ENCODE measurements at regions not wholly inside any gene's neighbourhood (a gene's known extent, or its start where the extent isn't known, plus 50 kb on each side); places are given as distances from the start of the nearest gene placed in this dataset.

DNA sequence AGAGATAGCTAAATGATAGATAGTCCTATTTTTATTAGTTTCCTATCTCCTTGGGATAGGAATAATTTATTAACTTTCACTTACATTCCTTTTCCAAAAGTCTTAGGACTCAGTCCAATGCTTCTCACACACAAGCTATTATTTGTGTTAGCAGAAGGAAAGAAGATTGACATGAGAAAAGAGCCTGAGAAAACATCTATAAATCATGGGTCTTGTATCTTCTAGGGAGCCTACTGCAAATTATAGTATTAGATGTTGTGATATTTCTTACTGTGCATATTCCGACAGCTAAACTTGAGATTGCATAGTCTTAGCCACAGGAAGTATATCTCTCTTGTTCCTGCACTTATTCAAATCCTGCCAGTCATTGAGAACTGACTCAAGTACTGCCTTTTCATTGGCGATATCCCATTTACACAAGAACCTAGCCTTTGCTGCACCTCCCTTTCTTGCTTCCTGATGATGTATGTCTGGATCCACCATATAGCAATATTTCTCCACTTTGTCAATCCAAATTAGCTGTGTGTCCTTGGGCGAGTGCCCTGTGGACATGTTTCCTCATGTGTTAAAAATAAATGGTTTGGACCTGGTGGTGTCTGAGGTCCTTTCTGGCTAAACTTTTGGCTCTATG, 245.1 kb upstream of the LMCD1 start:
- Histone ChIP-seq H3K27ac (ENCODE audit: low read depth, low read length) (no peak overlapping the region), H3K36me3 (ENCODE audit: insufficient read depth, low read length) (no peaks in the 10 kb centered on the region), H3K9me3 (ENCODE audit: low read length) (no peaks in the 10 kb centered on the region), H3K4me1 (ENCODE audit: insufficient read depth, low read length) (no peaks in the 10 kb centered on the region), H3K9ac (ENCODE audit: low read length) (no peak overlapping the region), H3K4me3 (ENCODE audit: low read depth in 1 of 2, low read length in 2 of 2) (no peak overlapping the region), H3K27me3 (ENCODE audit: control insufficient read depth in 1 of 2, insufficient read depth in 2 of 2, low read length in 2 of 2) (no peaks in the 10 kb centered on the region)

DNA sequence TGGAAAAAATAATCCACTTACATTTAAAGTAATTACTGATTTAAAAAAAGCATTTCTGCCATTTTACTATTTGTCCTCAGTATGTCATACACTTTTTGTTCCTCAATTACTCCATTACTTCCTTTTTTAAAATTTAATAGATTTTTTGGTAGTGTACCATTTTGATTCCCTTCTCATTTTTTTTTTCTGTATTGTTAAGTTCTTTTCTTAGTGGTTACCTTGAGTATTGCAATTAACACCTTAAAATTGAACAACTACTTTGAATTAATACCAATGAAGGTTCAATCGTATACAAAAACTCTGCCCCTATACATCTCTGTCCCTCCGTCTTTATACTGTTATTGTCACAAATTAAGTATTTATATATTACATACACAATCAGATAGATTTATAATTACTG, 240.6 kb upstream of the LMCD1 start:
- Histone ChIP-seq H3K4me3 (ENCODE audit: low read depth in 1 of 2, low read length in 2 of 2) (no peak overlapping the region), H3K9ac (ENCODE audit: low read length) (no peak overlapping the region), H3K4me1 (ENCODE audit: insufficient read depth, low read length) (no peaks in the 10 kb centered on the region), H3K27me3 (ENCODE audit: control insufficient read depth in 1 of 2, insufficient read depth in 2 of 2, low read length in 2 of 2) (no peaks in the 10 kb centered on the region), H3K36me3 (ENCODE audit: insufficient read depth, low read length) (no peaks in the 10 kb centered on the region), H3K9me3 (ENCODE audit: low read length) (no peaks in the 10 kb centered on the region), H3K27ac (ENCODE audit: low read depth, low read length) (no peak overlapping the region)

DNA sequence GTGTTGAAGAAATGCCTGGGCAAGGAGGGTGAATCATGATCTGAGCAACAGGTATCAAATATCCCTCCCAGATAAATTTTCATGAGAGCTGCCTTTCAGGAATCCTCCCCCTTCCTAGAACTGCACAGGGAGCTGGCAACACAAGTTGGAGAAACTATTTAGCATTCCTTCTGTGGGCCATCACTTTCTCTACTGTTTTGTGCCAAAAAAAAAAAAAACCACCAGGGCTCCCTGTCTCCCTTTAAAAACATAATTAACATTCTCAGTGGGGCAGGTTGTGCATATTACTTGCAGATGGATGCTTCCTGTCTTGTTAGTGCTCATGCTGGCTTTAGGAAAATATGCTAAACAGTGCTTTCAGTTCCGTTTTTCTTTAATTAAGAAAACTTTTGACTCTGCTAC, 234.9 kb upstream of the LMCD1 start:
- no peaks in the 10 kb centered on the region for H3K4me1 ChIP-seq (ENCODE audit: insufficient read depth, low read length)
- no peaks in the 10 kb centered on the region for H3K27me3 ChIP-seq (ENCODE audit: control insufficient read depth in 1 of 2, insufficient read depth in 2 of 2, low read length in 2 of 2)
- no peaks in the 10 kb centered on the region for H3K36me3 ChIP-seq (ENCODE audit: insufficient read depth, low read length)
- H3K27ac ChIP-seq (ENCODE audit: low read depth, low read length): no peak overlapping the region
- H3K9ac ChIP-seq (ENCODE audit: low read length): no peak overlapping the region
- no peak overlapping the region for H3K4me3 ChIP-seq (ENCODE audit: low read depth in 1 of 2, low read length in 2 of 2)
- H3K9me3 ChIP-seq (ENCODE audit: low read length): no peaks in the 10 kb centered on the region

DNA sequence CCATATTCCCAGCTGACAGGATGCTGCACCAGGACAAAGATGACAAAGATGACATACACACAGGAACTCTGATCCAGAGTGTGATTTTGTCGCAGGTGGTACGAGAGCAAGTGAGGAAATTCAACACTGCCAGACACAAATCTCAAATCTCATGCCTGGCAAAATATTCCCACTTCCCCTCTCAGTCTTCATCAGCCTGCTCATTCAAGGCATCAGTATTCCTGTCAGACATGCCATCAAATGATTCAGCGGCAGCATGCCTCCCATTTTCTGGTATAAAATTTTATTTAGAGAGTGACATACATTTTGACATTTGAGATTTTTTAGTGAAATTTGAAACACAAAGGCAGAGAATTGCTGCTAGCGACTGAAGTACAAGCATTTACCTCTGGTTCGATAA, 228.1 kb upstream of the LMCD1 start:
- H3K9ac ChIP-seq (ENCODE audit: low read length): no peak overlapping the region
- H3K36me3 ChIP-seq (ENCODE audit: insufficient read depth, low read length): no peaks in the 10 kb centered on the region
- peaks cover 5% of the 10 kb centered on the region for H3K9me3 ChIP-seq (ENCODE audit: low read length)
- no peaks in the 10 kb centered on the region for H3K27me3 ChIP-seq (ENCODE audit: control insufficient read depth in 1 of 2, insufficient read depth in 2 of 2, low read length in 2 of 2)
- H3K27ac ChIP-seq (ENCODE audit: low read depth, low read length): no peak overlapping the region
- H3K4me3 ChIP-seq (ENCODE audit: low read depth in 1 of 2, low read length in 2 of 2): no peak overlapping the region
- no peaks in the 10 kb centered on the region for H3K4me1 ChIP-seq (ENCODE audit: insufficient read depth, low read length)

DNA sequence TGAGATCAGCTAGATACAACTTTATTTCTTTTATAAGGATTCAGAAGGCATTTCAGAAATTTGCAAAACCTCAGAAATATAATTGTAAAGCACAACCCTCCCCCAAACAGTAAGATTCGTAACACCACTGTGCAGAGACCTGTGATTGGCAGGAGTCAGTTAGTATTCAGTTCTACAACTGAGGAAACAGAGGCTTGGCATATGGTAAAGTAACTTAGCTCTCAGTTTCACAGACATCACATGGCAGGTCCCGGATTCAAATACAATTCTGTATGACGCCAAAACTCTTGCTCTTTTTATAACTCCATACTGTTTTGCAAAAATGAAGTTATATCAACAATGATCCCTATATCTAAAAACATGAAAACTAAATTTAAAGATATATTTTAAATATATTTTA, 225.6 kb upstream of the LMCD1 start:
- no peaks in the 10 kb centered on the region for H3K27me3 ChIP-seq (ENCODE audit: control insufficient read depth in 1 of 2, insufficient read depth in 2 of 2, low read length in 2 of 2)
- H3K27ac ChIP-seq (ENCODE audit: low read depth, low read length): no peak overlapping the region
- no peaks in the 10 kb centered on the region for H3K36me3 ChIP-seq (ENCODE audit: insufficient read depth, low read length)
- H3K9me3 ChIP-seq (ENCODE audit: low read length): peaks cover 5% of the 10 kb centered on the region
- no peak overlapping the region for H3K9ac ChIP-seq (ENCODE audit: low read length)
- H3K4me1 ChIP-seq (ENCODE audit: insufficient read depth, low read length): no peaks in the 10 kb centered on the region
- H3K4me3 ChIP-seq (ENCODE audit: low read depth in 1 of 2, low read length in 2 of 2): no peak overlapping the region

DNA sequence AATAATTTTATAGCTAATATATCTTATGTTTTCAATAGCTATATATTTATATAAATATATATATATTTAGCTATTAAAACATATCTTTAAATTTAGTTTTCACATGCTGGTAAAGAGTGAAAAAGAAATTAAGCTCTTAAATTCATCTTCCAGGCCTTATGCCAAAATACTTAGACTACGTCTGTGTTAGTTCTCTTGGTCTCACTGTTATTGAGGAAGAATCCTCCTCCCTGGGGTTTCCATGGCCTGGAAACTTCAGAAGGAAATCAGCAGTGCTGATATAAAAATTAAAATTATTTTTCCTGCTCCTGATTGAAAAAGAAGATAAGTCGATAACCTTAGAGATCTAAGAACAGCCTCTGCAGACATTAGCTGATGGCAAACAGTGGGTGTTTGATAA, 225.1 kb upstream of the LMCD1 start:
- H3K27me3 ChIP-seq (ENCODE audit: control insufficient read depth in 1 of 2, insufficient read depth in 2 of 2, low read length in 2 of 2): no peaks in the 10 kb centered on the region
- H3K9me3 ChIP-seq (ENCODE audit: low read length): peaks cover 5% of the 10 kb centered on the region
- H3K4me1 ChIP-seq (ENCODE audit: insufficient read depth, low read length): no peaks in the 10 kb centered on the region
- H3K9ac ChIP-seq (ENCODE audit: low read length): no peak overlapping the region
- no peak overlapping the region for H3K4me3 ChIP-seq (ENCODE audit: low read depth in 1 of 2, low read length in 2 of 2)
- H3K27ac ChIP-seq (ENCODE audit: low read depth, low read length): no peak overlapping the region
- H3K36me3 ChIP-seq (ENCODE audit: insufficient read depth, low read length): no peaks in the 10 kb centered on the region

DNA sequence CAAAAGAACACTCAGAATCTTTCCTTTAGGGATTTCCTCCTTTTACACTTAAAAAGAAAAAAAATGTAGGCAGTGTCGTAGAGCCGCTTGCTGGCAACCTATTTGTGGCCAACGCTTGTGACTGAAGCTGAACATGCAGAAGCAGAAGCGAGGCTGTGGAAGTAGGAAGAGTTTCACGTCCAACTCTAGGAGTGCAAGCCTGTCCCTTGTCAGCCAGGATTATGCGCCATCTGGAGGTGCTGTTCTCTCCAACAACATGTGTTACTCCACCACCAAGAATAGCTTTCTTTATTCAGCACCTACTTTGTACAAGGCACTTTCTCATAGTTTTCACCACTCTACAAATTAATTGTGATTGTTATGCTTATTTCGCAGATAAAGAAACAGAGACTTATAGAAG, 223.2 kb upstream of the LMCD1 start:
- Histone ChIP-seq H3K9ac (ENCODE audit: low read length) (no peak overlapping the region), H3K27ac (ENCODE audit: low read depth, low read length) (no peak overlapping the region), H3K27me3 (ENCODE audit: control insufficient read depth in 1 of 2, insufficient read depth in 2 of 2, low read length in 2 of 2) (no peaks in the 10 kb centered on the region), H3K9me3 (ENCODE audit: low read length) (no peaks in the 10 kb centered on the region), H3K36me3 (ENCODE audit: insufficient read depth, low read length) (no peaks in the 10 kb centered on the region), H3K4me3 (ENCODE audit: low read depth in 1 of 2, low read length in 2 of 2) (no peak overlapping the region), H3K4me1 (ENCODE audit: insufficient read depth, low read length) (no peaks in the 10 kb centered on the region)

DNA sequence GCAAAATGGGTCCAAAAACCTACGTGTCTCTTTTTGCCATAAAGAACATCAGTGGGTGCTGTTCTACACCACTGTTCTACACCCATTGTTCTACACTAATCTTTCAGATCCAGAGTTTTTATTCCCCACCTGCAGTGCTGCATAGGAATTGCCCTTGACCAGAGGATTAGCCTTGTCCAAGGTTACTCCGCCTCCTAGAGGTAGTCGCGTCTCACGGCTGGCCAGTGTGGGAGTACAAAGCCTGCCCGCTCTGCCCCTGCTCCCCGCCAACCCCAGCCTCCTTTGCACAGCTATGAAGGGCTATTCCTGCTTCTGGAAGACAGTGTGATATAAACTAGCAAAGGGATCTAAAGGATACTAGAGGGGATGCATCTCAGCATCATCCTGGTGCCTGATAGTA, 222.1 kb upstream of the LMCD1 start:
- Histone ChIP-seq H3K9ac (ENCODE audit: low read length) (no peak overlapping the region), H3K4me3 (ENCODE audit: low read depth in 1 of 2, low read length in 2 of 2) (no peak overlapping the region), H3K36me3 (ENCODE audit: insufficient read depth, low read length) (no peaks in the 10 kb centered on the region), H3K27ac (ENCODE audit: low read depth, low read length) (no peak overlapping the region), H3K9me3 (ENCODE audit: low read length) (no peaks in the 10 kb centered on the region), H3K27me3 (ENCODE audit: control insufficient read depth in 1 of 2, insufficient read depth in 2 of 2, low read length in 2 of 2) (no peaks in the 10 kb centered on the region), H3K4me1 (ENCODE audit: insufficient read depth, low read length) (no peaks in the 10 kb centered on the region)

DNA sequence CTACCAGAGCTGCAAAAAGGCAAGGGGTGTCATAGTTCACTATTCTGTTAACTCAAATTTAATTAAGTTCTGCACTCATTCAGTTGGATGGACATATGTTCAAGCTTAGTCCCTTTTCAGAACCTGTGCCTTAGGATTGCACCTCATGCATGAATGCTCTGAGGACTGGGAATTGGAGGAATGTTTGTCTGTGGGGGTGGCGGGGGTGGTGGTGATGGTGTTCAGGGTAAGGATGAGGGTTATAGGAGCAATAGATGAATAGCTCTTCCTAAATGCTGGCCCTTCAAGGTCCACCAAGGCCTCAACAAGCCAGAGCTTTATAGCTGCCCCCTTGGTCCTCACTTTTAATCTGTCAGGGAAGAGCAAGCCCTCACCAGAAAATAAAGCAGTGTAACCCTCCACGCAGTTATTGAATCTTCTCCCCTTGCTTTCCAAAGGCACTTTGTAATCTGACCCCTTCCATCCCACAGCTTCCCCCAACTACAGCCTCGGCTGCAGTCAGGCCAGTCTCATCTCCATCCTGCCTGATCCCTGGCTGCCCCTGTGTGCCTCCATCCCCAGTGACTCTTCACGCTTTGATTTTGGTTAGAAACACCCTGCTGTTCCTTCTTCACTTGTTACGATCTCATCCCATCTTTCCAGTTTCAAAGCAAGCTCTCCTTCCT, 221.6 kb upstream of the LMCD1 start:
- H3K36me3 ChIP-seq (ENCODE audit: insufficient read depth, low read length): no peaks in the 10 kb centered on the region
- H3K4me3 ChIP-seq (ENCODE audit: low read depth in 1 of 2, low read length in 2 of 2): no peak overlapping the region
- H3K27ac ChIP-seq (ENCODE audit: low read depth, low read length): no peak overlapping the region
- H3K27me3 ChIP-seq (ENCODE audit: control insufficient read depth in 1 of 2, insufficient read depth in 2 of 2, low read length in 2 of 2): no peaks in the 10 kb centered on the region
- H3K9ac ChIP-seq (ENCODE audit: low read length): no peak overlapping the region
- no peaks in the 10 kb centered on the region for H3K9me3 ChIP-seq (ENCODE audit: low read length)
- no peaks in the 10 kb centered on the region for H3K4me1 ChIP-seq (ENCODE audit: insufficient read depth, low read length)

DNA sequence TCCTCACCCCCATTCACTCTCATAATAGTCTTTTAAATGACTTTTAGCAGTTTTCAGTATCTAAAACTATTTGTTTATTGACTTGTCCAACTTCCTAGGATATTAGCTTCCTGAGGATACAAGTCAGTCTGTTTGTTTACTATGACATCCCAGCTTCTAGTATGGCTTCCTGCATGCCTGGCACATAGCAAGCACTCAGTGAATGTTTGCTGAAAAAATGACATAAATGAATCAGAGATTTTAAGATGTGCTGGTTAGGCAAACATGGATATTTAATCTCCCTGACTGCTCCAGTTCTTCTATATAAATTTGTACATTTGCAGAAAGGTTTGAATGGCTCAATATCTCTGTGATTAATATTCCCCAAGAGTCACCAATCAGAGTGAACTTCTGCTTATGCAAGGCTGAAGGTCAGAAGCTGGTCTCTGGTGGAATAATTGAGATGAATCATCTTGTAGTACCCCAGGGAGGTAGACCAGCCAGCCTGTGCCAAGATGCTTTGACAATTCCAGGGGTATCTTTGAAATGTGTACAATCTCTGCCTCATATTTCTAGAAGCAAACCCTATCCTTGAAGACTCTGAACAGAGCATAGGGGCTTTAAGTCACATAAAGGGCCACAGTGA, 219.0 kb upstream of the LMCD1 start:
- Histone ChIP-seq H3K27ac (ENCODE audit: low read depth, low read length) (no peak overlapping the region), H3K9ac (ENCODE audit: low read length) (no peak overlapping the region), H3K9me3 (ENCODE audit: low read length) (no peaks in the 10 kb centered on the region), H3K27me3 (ENCODE audit: control insufficient read depth in 1 of 2, insufficient read depth in 2 of 2, low read length in 2 of 2) (no peaks in the 10 kb centered on the region), H3K4me1 (ENCODE audit: insufficient read depth, low read length) (no peaks in the 10 kb centered on the region), H3K4me3 (ENCODE audit: low read depth in 1 of 2, low read length in 2 of 2) (no peak overlapping the region), H3K36me3 (ENCODE audit: insufficient read depth, low read length) (no peaks in the 10 kb centered on the region)

DNA sequence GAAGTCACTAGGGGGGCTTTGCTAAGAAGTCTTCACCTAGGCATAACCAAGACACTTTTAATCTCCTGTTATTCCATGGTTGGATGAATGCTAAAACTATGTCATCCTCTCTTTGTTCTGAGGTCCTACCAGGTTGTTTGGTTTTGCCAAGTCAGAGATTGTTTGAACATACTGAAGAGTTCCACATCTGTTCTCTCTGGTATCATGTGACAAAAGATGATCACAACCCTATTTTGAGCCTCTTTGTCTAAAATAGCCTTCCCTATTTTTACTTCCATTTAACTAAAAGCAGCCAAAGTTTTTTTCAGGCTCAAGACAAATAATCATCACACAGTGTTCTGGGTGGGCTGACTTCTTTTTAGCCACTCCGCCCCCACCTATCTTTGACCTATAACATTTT, 218.4 kb upstream of the LMCD1 start:
- Histone ChIP-seq H3K27ac (ENCODE audit: low read depth, low read length) (no peak overlapping the region), H3K4me3 (ENCODE audit: low read depth in 1 of 2, low read length in 2 of 2) (no peak overlapping the region), H3K27me3 (ENCODE audit: control insufficient read depth in 1 of 2, insufficient read depth in 2 of 2, low read length in 2 of 2) (no peaks in the 10 kb centered on the region), H3K9ac (ENCODE audit: low read length) (no peak overlapping the region), H3K9me3 (ENCODE audit: low read length) (no peaks in the 10 kb centered on the region), H3K36me3 (ENCODE audit: insufficient read depth, low read length) (no peaks in the 10 kb centered on the region), H3K4me1 (ENCODE audit: insufficient read depth, low read length) (no peaks in the 10 kb centered on the region)

DNA sequence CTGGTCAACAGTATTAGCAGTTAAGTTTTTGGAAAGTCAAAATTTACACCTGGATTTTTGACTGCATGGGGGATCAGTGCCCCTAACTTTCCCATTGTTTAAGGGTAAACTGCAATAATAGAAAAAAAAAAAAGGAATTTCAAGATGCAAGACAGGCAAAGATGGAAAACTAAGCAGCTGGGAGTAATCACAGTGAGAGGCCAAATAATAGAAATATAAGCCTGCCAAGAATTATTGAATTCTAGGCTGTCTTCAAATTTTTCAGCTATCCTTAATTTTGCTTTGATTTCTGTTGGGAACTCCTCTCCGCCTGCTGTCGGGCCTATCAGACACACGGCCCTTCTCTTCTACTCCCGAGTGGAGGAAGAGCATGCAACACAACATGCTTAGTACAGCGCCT, 215.5 kb upstream of the LMCD1 start:
- Histone ChIP-seq H3K4me3 (ENCODE audit: low read depth in 1 of 2, low read length in 2 of 2) (no peak overlapping the region), H3K36me3 (ENCODE audit: insufficient read depth, low read length) (no peaks in the 10 kb centered on the region), H3K9me3 (ENCODE audit: low read length) (no peaks in the 10 kb centered on the region), H3K27me3 (ENCODE audit: control insufficient read depth in 1 of 2, insufficient read depth in 2 of 2, low read length in 2 of 2) (no peaks in the 10 kb centered on the region), H3K9ac (ENCODE audit: low read length) (no peak overlapping the region), H3K27ac (ENCODE audit: low read depth, low read length) (no peak overlapping the region), H3K4me1 (ENCODE audit: insufficient read depth, low read length) (no peaks in the 10 kb centered on the region)
